Transverse colon (tissue), 4 donors: ENCODE measurements at regions not wholly inside any gene's neighbourhood (a gene's known extent, or its start where the extent isn't known, plus 50 kb on each side); places are given as distances from the start of the nearest gene placed in this dataset.

Source experiments
- EP300 ChIP-seq: sonication (generic); formaldehyde crosslinking; IDR thresholded peaks from one replicate; pipeline ENCODE4 v1.6.1; 2017; ENCODE audit warnings: antibody characterized with exemption, low read depth
- POLR2A ChIP-seq: fragments of 450-650 bp; IDR thresholded peaks from one replicate; pipeline ENCODE4 v1.6.1; 2016; ENCODE audit warnings: antibody characterized with exemption, mild to moderate bottlenecking, moderate library complexity
- POLR2AphosphoS5 ChIP-seq, 3 donors: sonication (generic); formaldehyde crosslinking; IDR thresholded peaks; one replicate each; pipeline ENCODE4 v1.6.1; 2016; ENCODE audit warnings: antibody characterized with exemption in 3 of 3
- TF ChIP-seq, protein P1 (sequence below), 5 experiments: fragments of 200-600 bp in 3 of 5; fragments of 450-650 bp in 2 of 5; sonication (generic) in 3 of 5; IDR thresholded peaks; 1 replicate in 2 of 5; 2 replicates in 3 of 5; pipeline ENCODE4 v1.5.1; 2016 to 2017; ENCODE audit warnings: antibody characterized with exemption in 5 of 5, inconsistent platforms in 3 of 5, mild to moderate bottlenecking in 2 of 5, moderate library complexity in 1 of 5

DNA sequence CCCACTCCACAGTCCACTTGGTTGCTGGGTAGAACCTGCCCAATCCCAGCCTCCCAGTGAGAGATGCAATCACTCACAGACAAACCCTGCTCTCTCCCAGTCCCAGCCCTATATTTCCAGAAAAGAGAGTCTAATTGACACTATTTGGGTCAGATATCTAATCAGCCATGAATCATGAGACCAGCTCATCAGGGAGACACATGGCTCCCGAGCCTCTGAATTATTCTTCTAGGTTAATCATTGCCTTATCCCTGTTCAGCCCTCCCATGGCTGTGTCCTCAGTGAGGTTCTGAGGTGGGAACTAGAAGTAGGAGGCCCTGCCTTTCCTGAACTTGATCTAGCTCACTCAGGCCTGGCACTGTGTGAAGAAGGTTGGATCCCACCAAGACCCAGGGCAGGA lies 49.9 kb upstream of the ZC3H12A start:
- no peak for TF ChIP-seq POLR2A
- TF ChIP-seq, protein P1, sequence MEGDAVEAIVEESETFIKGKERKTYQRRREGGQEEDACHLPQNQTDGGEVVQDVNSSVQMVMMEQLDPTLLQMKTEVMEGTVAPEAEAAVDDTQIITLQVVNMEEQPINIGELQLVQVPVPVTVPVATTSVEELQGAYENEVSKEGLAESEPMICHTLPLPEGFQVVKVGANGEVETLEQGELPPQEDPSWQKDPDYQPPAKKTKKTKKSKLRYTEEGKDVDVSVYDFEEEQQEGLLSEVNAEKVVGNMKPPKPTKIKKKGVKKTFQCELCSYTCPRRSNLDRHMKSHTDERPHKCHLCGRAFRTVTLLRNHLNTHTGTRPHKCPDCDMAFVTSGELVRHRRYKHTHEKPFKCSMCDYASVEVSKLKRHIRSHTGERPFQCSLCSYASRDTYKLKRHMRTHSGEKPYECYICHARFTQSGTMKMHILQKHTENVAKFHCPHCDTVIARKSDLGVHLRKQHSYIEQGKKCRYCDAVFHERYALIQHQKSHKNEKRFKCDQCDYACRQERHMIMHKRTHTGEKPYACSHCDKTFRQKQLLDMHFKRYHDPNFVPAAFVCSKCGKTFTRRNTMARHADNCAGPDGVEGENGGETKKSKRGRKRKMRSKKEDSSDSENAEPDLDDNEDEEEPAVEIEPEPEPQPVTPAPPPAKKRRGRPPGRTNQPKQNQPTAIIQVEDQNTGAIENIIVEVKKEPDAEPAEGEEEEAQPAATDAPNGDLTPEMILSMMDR (IDR thresholded peaks at IDR 0.05) = no peak
- no peak for TF ChIP-seq POLR2AphosphoS5 (IDR thresholded peaks at IDR 0.05)
- TF ChIP-seq EP300 = no peak
